Liver (tissue), 8 donors: ENCODE measurements at regions not wholly inside any gene's neighbourhood (a gene's known extent, or its start where the extent isn't known, plus 50 kb on each side); places are given as distances from the start of the nearest gene placed in this dataset.

Experiments
- DNase-seq: peaks from one replicate; pipeline ENCODE4 v3.0.0-alpha.2; 2017; ENCODE audit warnings: low spot score
- H3K27ac ChIP-seq, 2 donors: one replicate each; pipeline ENCODE4 v1.7.0; 2013; ENCODE audit warnings: inconsistent platforms in 2 of 2, low read length in 2 of 2, control low read depth in 1 of 2, low read depth in 1 of 2, mild to moderate bottlenecking in 1 of 2
- H3K27me3 ChIP-seq, 4 donors: one replicate each; pipeline versions ENCODE4 v1.6.1 to v1.7.0; 2013; ENCODE audit warnings: low read length in 3 of 4, inconsistent platforms in 1 of 4, mild to moderate bottlenecking in 1 of 4, moderate library complexity in 1 of 4; ENCODE audit not compliant: control insufficient read depth in 4 of 4, insufficient read depth in 4 of 4
- H3K36me3 ChIP-seq, 4 donors: one replicate each; pipeline versions ENCODE4 v1.6.1 to v1.7.0; 2013; ENCODE audit warnings: low read length in 3 of 4, mild to moderate bottlenecking in 3 of 4, low read depth in 1 of 4, moderate library complexity in 1 of 4; ENCODE audit not compliant: control insufficient read depth in 4 of 4, insufficient read depth in 3 of 4
- H3K4me1 ChIP-seq, 4 donors: one replicate each; pipeline versions ENCODE4 v1.6.1 to v1.7.0; 2013; ENCODE audit warnings: low read length in 3 of 4, mild to moderate bottlenecking in 3 of 4, moderate library complexity in 1 of 4; ENCODE audit not compliant: control insufficient read depth in 4 of 4, insufficient read depth in 4 of 4
- H3K4me3 ChIP-seq, 3 donors: one replicate each; pipeline versions ENCODE4 v1.6.1 to v1.7.0; 2013; ENCODE audit warnings: low read length in 3 of 3, control low read depth in 1 of 3, low read depth in 1 of 3, mild to moderate bottlenecking in 1 of 3
- H3K9ac ChIP-seq, 2 donors: one replicate each; pipeline ENCODE4 v1.7.0; 2013; ENCODE audit warnings: low read length in 2 of 2, mild to moderate bottlenecking in 2 of 2, moderate library complexity in 2 of 2, control low read depth in 1 of 2, low read depth in 1 of 2
- H3K9me3 ChIP-seq, 4 donors: one replicate each; pipeline versions ENCODE4 v1.6.1 to v1.7.0; 2013; ENCODE audit warnings: low read length in 3 of 4; ENCODE audit not compliant: control insufficient read depth in 4 of 4
- ATF3 ChIP-seq: IDR thresholded peaks from 2 replicates; pipeline ENCODE4 v1.6.1; 2016; ENCODE audit warnings: antibody characterized with exemption
- CTCF ChIP-seq: fragments of 150-350 bp; IDR thresholded peaks from 2 replicates; pipeline ENCODE4 v1.5.1; 2017; ENCODE audit warnings: improper control_type of control experiment, low read depth, low read length; ENCODE audit not compliant: missing input control
- EGR1 ChIP-seq, 2 donors: IDR thresholded peaks; 2 replicates each; pipeline ENCODE4 v1.6.1; 2016 to 2018; ENCODE audit warnings: antibody characterized with exemption in 2 of 2, low read depth in 2 of 2
- GABPA ChIP-seq, 2 donors: IDR thresholded peaks in 1 of 2; conservative IDR thresholded peaks in 1 of 2; 2 replicates each; pipeline ENCODE4 v1.6.1; 2016; ENCODE audit warnings: antibody characterized with exemption in 2 of 2, mild to moderate bottlenecking in 1 of 2, moderate library complexity in 1 of 2
- HNF4A ChIP-seq, 2 donors: conservative IDR thresholded peaks; 2 replicates each; pipeline ENCODE4 v1.6.1; 2016; ENCODE audit warnings: antibody characterized with exemption in 2 of 2, mild to moderate bottlenecking in 2 of 2
- HNF4G ChIP-seq: IDR thresholded peaks from 2 replicates; pipeline ENCODE4 v1.6.1; 2016; ENCODE audit warnings: antibody characterized with exemption
- JUND ChIP-seq, 2 donors: IDR thresholded peaks; 2 replicates each; pipeline ENCODE4 v1.6.1; 2016; ENCODE audit warnings: antibody characterized with exemption in 2 of 2
- NR2F2 ChIP-seq: IDR thresholded peaks from 2 replicates; pipeline ENCODE4 v1.6.1; 2016; ENCODE audit warnings: antibody characterized with exemption
- RAD21 ChIP-seq, 2 donors: IDR thresholded peaks; 2 replicates each; pipeline ENCODE4 v1.6.1; 2016; ENCODE audit warnings: antibody characterized with exemption in 2 of 2, mild to moderate bottlenecking in 2 of 2
- REST ChIP-seq: IDR thresholded peaks from 2 replicates; pipeline ENCODE4 v1.6.1; 2016; ENCODE audit warnings: antibody characterized with exemption, mild to moderate bottlenecking
- RXRA ChIP-seq, 2 donors: IDR thresholded peaks; 2 replicates each; pipeline ENCODE4 v1.6.1; 2017 to 2018; ENCODE audit warnings: antibody characterized with exemption in 2 of 2, mild to moderate bottlenecking in 1 of 2
- SP1 ChIP-seq: IDR thresholded peaks from 2 replicates; pipeline ENCODE4 v1.6.1; 2018; ENCODE audit warnings: antibody characterized with exemption, mild to moderate bottlenecking
- TAF1 ChIP-seq: conservative IDR thresholded peaks from 2 replicates; pipeline ENCODE4 v1.6.1; 2016; ENCODE audit warnings: antibody characterized with exemption, mild to moderate bottlenecking
- YY1 ChIP-seq: IDR thresholded peaks from 2 replicates; pipeline ENCODE4 v1.6.1; 2016; ENCODE audit warnings: antibody characterized with exemption, mild to moderate bottlenecking
- ZBTB33 ChIP-seq: IDR thresholded peaks from 2 replicates; pipeline ENCODE4 v1.6.1; 2016; ENCODE audit warnings: antibody characterized with exemption
- WGBS: extraction: QIAGEN DNeasy Blood & Tissue Kit; methylation state at CpG from one replicate; pipeline ENCODE4 v1.1.7; 2013; 5-methylcytosine and 5-hydroxymethylcytosine counted together
- donor health status: healthy.
- donor health status: healthy.
- donor health status: healthy.
- donor health status: healthy.
- donor health status: healthy.

GRCh38 chr4:122203407-122203806 lies 51.3 kb downstream of the BLTP1 start:
- Histone ChIP-seq H3K27ac (no peak overlapping the region), H3K9me3 (no peaks in the 10 kb centered on the region), H3K36me3 (peaks cover 2 to 31% (median 20%) of the 10 kb centered on the region in 4 donors), H3K4me3 (no peak overlapping the region), H3K27me3 (no peaks in the 10 kb centered on the region), H3K9ac (no peak overlapping the region), H3K4me1 (no peaks in the 10 kb centered on the region)
- no peak for DNase-seq
- TF ChIP-seq HNF4G: no peak
- no peak for TF ChIP-seq TAF1
- no peak for TF ChIP-seq YY1
- TF ChIP-seq GABPA (IDR thresholded peaks at IDR 0.05 in 1 of 2, conservative IDR thresholded peaks at IDR 0.05 in 1 of 2): no peak
- TF ChIP-seq ATF3: no peak
- no peak for TF ChIP-seq RAD21 (IDR thresholded peaks at IDR 0.05)
- no peak for TF ChIP-seq SP1
- TF ChIP-seq RXRA (IDR thresholded peaks at IDR 0.05): no peak
- no peak for TF ChIP-seq JUND (IDR thresholded peaks at IDR 0.05)
- TF ChIP-seq REST: no peak
- no peak for TF ChIP-seq ZBTB33
- no peak for TF ChIP-seq HNF4A (conservative IDR thresholded peaks at IDR 0.05)
- no peak for TF ChIP-seq EGR1 (IDR thresholded peaks at IDR 0.05; ENCODE audit: low read depth in 2 of 2)
- TF ChIP-seq NR2F2: no peak
- 100% methylated on average over 1 of the region's 1 CpG for WGBS

GRCh38 chr4:122205687-122206086 lies 53.6 kb downstream of the BLTP1 start:
- H3K4me3 ChIP-seq: no peak overlapping the region
- DNase-seq: no peak
- no peaks in the 10 kb centered on the region for H3K27me3 ChIP-seq
- peak in 1 of 2 donors; percentile 25 for TF ChIP-seq RAD21 (IDR thresholded peaks at IDR 0.05)
- no peak for TF ChIP-seq EGR1 (IDR thresholded peaks at IDR 0.05; ENCODE audit: low read depth in 2 of 2)
- 82% methylated on average over 1 of the region's 1 CpG for WGBS
- H3K36me3 ChIP-seq: peaks cover 3 to 40% (median 25%) of the 10 kb centered on the region in 4 donors
- H3K9ac ChIP-seq: no peak overlapping the region
- no peaks in the 10 kb centered on the region for H3K4me1 ChIP-seq
- no peak overlapping the region for H3K27ac ChIP-seq
- no peaks in the 10 kb centered on the region for H3K9me3 ChIP-seq

- no peaks in the 10 kb centered on the region for H3K4me1 ChIP-seq
- no peak overlapping the region for H3K4me3 ChIP-seq
- no peak overlapping the region for H3K9ac ChIP-seq
- 91% methylated on average over 3 of the region's 3 CpGs for WGBS
- peaks cover 4 to 32% (median 16%) of the 10 kb centered on the region in 4 donors for H3K36me3 ChIP-seq
- TF ChIP-seq ATF3 (no peak), HNF4G (no peak), REST (no peak), NR2F2 (no peak), RAD21 (IDR thresholded peaks at IDR 0.05) (no peak), CTCF (no peak), YY1 (no peak), GABPA (IDR thresholded peaks at IDR 0.05 in 1 of 2, conservative IDR thresholded peaks at IDR 0.05 in 1 of 2) (no peak), SP1 (no peak)
- no peak overlapping the region for H3K27ac ChIP-seq
- DNase-seq: no peak
- H3K27me3 ChIP-seq: no peaks in the 10 kb centered on the region
- no peaks in the 10 kb centered on the region for H3K9me3 ChIP-seq
Observed at GRCh38 chr4:122212880-122213279, 60.7 kb downstream of the BLTP1 start.
